GM10248 (cell line): ENCODE measurements at regions not wholly inside any gene's neighbourhood (a gene's known extent, or its start where the extent isn't known, plus 50 kb on each side); places are given as distances from the start of the nearest gene placed in this dataset.

Experiments
- CTCF ChIA-PET: fragments of 300-600 bp; sonication (Branson Sonifier 250); formaldehyde crosslinking; extraction: SDS; loops from one replicate; lab custom pipeline; 2021; ENCODE audit warnings: antibody characterized with exemption; lab: Yijun Ruan, JAX
- POLR2A ChIA-PET: fragments of 350-650 bp; sonication (Branson Sonifier 250); formaldehyde crosslinking; extraction: SDS; loops from one replicate; lab custom pipeline; 2020; ENCODE audit warnings: antibody characterized with exemption; lab: Yijun Ruan, JAX
- DNase-seq: peaks from one replicate; pipeline ENCODE4 v3.0.0; 2012; ENCODE audit errors: extremely low spot score
- TF ChIP-seq, protein P1 (sequence below): IDR thresholded peaks from 2 replicates; pipeline ENCODE4 v1.5.1; 2012; ENCODE audit warnings: mild to moderate bottlenecking, low read depth; ENCODE audit errors: extremely low read depth, missing control alignments, control extremely low read depth

DNA sequence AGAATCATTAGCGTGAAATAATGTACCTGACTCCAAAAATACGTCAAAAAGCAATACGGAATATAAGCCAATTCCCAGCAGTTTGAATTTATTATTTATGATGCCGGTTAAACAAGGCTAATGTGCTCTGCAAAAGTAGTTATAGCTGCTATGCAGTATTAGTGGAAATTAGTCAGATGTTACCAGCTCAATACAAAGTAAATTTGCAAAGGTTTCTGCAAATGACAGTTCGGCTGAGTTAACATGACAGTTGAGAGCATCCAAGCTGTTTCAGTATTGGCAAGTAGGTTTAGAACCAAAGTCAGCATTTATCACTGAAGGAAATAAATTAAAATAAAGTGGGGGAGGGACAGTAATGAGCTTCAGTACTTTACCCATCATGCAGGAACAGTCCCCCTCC lies 1665.8 kb upstream of the FLRT2 start:
- TF ChIP-seq, protein P1, sequence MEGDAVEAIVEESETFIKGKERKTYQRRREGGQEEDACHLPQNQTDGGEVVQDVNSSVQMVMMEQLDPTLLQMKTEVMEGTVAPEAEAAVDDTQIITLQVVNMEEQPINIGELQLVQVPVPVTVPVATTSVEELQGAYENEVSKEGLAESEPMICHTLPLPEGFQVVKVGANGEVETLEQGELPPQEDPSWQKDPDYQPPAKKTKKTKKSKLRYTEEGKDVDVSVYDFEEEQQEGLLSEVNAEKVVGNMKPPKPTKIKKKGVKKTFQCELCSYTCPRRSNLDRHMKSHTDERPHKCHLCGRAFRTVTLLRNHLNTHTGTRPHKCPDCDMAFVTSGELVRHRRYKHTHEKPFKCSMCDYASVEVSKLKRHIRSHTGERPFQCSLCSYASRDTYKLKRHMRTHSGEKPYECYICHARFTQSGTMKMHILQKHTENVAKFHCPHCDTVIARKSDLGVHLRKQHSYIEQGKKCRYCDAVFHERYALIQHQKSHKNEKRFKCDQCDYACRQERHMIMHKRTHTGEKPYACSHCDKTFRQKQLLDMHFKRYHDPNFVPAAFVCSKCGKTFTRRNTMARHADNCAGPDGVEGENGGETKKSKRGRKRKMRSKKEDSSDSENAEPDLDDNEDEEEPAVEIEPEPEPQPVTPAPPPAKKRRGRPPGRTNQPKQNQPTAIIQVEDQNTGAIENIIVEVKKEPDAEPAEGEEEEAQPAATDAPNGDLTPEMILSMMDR = no peak
- DNase-seq = no peak
- POLR2A ChIA-PET = no interaction called here
- CTCF ChIA-PET = no interaction called here

DNA sequence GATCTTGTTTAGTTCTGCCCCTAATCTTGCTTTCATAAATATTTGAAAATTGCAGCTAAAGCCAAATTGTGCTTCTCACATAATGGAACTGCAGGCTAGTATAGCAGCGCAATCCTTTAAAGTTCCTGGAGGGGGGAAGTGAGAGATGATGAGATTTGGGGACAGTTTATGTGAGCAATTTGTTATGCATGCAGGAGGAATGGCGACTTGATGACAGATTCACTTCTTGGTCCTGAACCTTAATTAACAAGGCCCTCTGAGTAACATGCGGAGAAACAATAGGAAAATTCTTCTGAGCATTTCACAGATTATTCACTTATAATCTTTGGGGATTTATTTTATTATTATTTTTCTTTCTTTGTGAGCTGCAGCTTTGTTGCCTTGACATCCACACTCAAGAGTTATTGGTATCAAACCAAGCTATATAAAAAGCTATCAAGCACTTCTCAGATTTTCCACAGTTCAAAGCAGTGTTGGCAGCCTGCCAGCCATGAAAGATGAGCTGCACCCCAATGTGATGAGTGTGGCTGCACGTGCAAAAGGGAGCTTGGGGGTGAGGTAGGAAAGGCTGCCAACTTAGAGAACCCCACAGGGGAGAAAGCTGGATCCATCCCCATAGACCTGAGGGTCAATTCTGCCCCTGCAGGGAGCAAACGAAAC lies 1662.2 kb upstream of the FLRT2 start:
- POLR2A ChIA-PET = no interaction called here
- TF ChIP-seq, protein P1 = no peak
- CTCF ChIA-PET = interaction anchor here (0.9 to 2.5 kb wide), 4 partner anchors 11 to 28 kb away, joined by 3 to 9 read pairs (median 4); no protein-coding TSS in a partner anchor
- DNase-seq = no peak

DNA sequence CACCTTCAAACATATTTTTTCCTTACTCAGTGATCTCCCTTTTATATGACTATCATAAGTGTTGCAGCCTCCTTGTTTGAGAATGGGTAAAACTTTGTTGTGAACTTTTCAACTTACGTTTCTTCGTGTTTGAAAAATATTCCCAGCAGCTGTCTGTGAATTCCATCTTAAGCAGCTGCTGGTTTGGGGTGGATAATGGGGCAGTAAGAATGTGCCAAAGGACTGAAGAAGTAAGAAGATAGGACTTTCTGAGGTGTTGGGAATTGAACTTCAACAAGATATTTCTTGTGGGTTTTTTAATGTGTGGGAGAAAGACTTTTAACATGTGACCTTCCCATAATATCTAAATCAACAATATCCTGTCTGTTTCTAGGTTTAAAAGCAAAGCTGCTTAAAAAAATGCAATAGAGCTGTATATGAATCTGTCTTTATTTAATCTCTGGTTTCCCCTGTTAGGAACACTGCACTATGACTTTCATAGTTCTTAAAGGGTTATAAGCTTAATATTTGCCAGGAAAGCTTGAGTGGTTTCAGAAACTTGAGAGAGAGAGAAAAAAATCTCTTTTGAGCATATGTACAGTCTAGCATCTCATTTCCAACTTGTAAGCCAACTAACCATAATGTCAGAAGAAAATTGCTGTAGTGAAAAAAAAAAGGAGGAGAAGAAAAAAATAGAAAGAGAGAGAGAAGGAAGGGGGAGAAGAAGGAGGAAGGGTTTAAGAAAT lies 1659.2 kb upstream of the FLRT2 start:
- TF ChIP-seq, protein P1 = no peak
- ChIA-PET POLR2A (no interaction called here), CTCF (no interaction called here)
- no peak for DNase-seq

DNA sequence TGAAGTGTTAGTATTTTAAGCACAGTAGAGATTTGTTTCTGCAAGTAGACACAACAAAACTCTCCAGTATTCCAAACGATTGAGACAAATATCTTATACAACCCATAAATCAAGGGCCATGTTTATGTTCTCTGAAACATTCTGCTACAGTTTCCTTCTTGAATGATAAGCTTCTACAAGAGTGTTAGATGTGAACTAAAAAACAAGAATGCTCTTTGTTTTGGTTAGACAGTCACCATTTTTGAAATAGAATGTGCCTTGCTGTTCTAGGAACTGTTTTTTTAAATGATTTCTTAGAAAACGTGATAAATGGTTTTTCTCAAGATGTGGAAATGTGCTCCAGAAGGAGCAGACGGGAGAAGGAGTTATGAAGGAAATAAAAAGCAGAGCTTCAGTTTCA lies 1656.3 kb upstream of the FLRT2 start:
- CTCF ChIA-PET = no interaction called here
- DNase-seq = no peak
- POLR2A ChIA-PET = no interaction called here
- TF ChIP-seq, protein P1 = no peak

DNA sequence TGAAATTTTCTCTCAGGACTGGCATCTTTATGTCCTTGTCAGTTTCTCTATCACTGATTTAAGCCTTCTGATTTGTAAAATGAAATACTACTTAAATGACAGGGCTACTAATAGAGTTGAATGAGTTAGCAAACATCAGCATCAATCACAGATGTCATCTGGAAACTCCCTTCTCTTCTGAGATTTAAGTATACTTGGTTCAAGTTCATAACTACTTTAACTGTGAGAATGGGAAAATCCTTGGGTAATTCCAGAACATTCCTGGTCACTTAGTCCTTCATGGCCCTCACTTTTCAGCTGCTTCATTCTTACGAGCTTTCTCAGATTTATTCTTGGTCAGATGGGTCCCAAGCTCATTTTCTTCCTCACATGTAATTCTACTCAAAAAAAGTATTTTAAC lies 1655.3 kb upstream of the FLRT2 start:
- DNase-seq = no peak
- CTCF ChIA-PET = interaction anchor here (0.5 kb wide), 1 partner anchor 10 kb away, joined by 3 read pairs; no protein-coding TSS in a partner anchor
- TF ChIP-seq, protein P1 = no peak
- POLR2A ChIA-PET = no interaction called here

DNA sequence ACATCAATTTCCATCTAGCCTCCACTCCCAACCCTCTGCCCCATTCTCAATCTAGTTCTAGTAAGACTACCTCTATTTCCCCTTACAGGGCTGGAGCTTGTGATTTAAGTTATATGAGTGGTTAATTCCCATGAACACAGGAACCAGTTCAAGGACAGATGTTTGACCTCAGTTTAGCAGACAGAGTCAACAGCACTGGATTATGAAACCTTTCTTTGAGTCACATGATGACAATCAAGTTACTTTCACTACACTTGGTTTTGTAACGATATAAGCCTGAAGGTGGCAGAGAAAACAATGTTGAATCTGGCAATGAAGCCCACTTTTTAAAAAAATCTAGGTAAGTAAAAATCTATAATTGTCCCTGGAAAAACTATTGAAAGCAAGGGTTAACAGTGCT lies 1646.2 kb upstream of the FLRT2 start:
- no peak for DNase-seq
- TF ChIP-seq, protein P1 = no peak
- CTCF ChIA-PET = no interaction called here
- POLR2A ChIA-PET = no interaction called here
